ENCODE measurements at regions not wholly inside any gene's neighbourhood (a gene's known extent, or its start where the extent isn't known, plus 50 kb on each side); places are given as distances from the start of the nearest gene placed in this dataset.

- TF ChIP-seq CTCF (conservative IDR thresholded peaks at IDR 0.05) = no peak
- no peak for TF ChIP-seq EZH2 (IDR thresholded peaks at IDR 0.05; ENCODE audit: low read depth)
Measured at GRCh38 chr13:34017231-34017630, 199.3 kb downstream of the RFC3 start.
